Loucy (cell line): ENCODE measurements at regions not wholly inside any gene's neighbourhood (a gene's known extent, or its start where the extent isn't known, plus 50 kb on each side); places are given as distances from the start of the nearest gene placed in this dataset.

ENCODE experiments used
- EZH2phosphoT487 ChIP-seq: fragments of 200-600 bp; IDR thresholded peaks from 2 replicates; pipeline ENCODE4 v1.6.1; 2018; ENCODE audit warnings: antibody characterized with exemption, mild to moderate bottlenecking, moderate library complexity, borderline replicate concordance
- TF ChIP-seq, protein P1 (sequence below): fragments of 200-600 bp; sonication (generic); conservative IDR thresholded peaks from 2 replicates; pipeline ENCODE4 v1.5.1; 2014; ENCODE audit warnings: mild to moderate bottlenecking, antibody characterized with exemption, low read length

GRCh38 chr6:170036916-170037315, 254.0 kb downstream of the DLL1 start:
- TF ChIP-seq, protein P1, sequence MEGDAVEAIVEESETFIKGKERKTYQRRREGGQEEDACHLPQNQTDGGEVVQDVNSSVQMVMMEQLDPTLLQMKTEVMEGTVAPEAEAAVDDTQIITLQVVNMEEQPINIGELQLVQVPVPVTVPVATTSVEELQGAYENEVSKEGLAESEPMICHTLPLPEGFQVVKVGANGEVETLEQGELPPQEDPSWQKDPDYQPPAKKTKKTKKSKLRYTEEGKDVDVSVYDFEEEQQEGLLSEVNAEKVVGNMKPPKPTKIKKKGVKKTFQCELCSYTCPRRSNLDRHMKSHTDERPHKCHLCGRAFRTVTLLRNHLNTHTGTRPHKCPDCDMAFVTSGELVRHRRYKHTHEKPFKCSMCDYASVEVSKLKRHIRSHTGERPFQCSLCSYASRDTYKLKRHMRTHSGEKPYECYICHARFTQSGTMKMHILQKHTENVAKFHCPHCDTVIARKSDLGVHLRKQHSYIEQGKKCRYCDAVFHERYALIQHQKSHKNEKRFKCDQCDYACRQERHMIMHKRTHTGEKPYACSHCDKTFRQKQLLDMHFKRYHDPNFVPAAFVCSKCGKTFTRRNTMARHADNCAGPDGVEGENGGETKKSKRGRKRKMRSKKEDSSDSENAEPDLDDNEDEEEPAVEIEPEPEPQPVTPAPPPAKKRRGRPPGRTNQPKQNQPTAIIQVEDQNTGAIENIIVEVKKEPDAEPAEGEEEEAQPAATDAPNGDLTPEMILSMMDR = no peak
- no peak for TF ChIP-seq EZH2phosphoT487
